ENCODE measurements at regions not wholly inside any gene's neighbourhood (a gene's known extent, or its start where the extent isn't known, plus 50 kb on each side); places are given as distances from the start of the nearest gene placed in this dataset.

GRCh38 chr3:115503394-115503793 is 119.9 kb upstream of the GAP43 start:
- Mint-ChIP-seq H3K4me1 (ENCODE audit: low read depth, unreplicated experiment) (no peaks in the 10 kb centered on the region), H3K4me3 (ENCODE audit: unreplicated experiment) (no peak overlapping the region), H3K9me3 (ENCODE audit: unreplicated experiment) (no peaks in the 10 kb centered on the region), H3K27ac (ENCODE audit: unreplicated experiment) (no peak overlapping the region), H3K27me3 (ENCODE audit: insufficient read depth, unreplicated experiment) (no peaks in the 10 kb centered on the region), H3K36me3 (ENCODE audit: insufficient read depth, unreplicated experiment) (no peaks in the 10 kb centered on the region)
- intact Hi-C loops (cut with micrococcal nuclease; ENCODE audit: unreplicated experiment) = no loop called here
- BruUV-seq (replicated peaks) = no TSS peak
- ChIA-PET POLR2A (no interaction called here), CTCF (no interaction called here)
- no peak for TF ChIP-seq CTCF (IDR thresholded peaks at IDR 0.05; ENCODE audit: insufficient read depth in 1 of 2, low read depth in 1 of 2, low read length in 1 of 2, severe bottlenecking in 1 of 2, unreplicated experiment in 1 of 2)
- H3K36me3 ChIP-seq (ENCODE audit: control insufficient read depth, insufficient read depth, low read length) = no peaks in the 10 kb centered on the region
- no peaks in the 10 kb centered on the region for H3K27me3 ChIP-seq (replicated peaks; ENCODE audit: control insufficient read depth, insufficient read depth, low read length)
- H3K4me3 ChIP-seq (ENCODE audit: low read depth, low read length) = no peak overlapping the region
- no peaks in the 10 kb centered on the region for H3K9me3 ChIP-seq
- no peak for DNase-seq
- H3K4me1 ChIP-seq = no peaks in the 10 kb centered on the region

- CTCF ChIA-PET = no interaction called here
- no peaks in the 10 kb centered on the region for H3K36me3 Mint-ChIP-seq (ENCODE audit: insufficient read depth, unreplicated experiment)
- no peak for TF ChIP-seq CTCF (IDR thresholded peaks at IDR 0.05; ENCODE audit: insufficient read depth in 1 of 2, low read depth in 1 of 2, low read length in 1 of 2, severe bottlenecking in 1 of 2, unreplicated experiment in 1 of 2)
- intact Hi-C loops (cut with micrococcal nuclease; ENCODE audit: unreplicated experiment) = no loop called here
- H3K4me1 Mint-ChIP-seq (ENCODE audit: low read depth, unreplicated experiment) = no peaks in the 10 kb centered on the region
- no peaks in the 10 kb centered on the region for H3K36me3 ChIP-seq (ENCODE audit: control insufficient read depth, insufficient read depth, low read length)
- no peak for DNase-seq
- H3K4me3 ChIP-seq (ENCODE audit: low read depth, low read length) = no peak overlapping the region
- H3K27ac Mint-ChIP-seq (ENCODE audit: unreplicated experiment) = no peak overlapping the region
- H3K4me3 Mint-ChIP-seq (ENCODE audit: unreplicated experiment) = no peak overlapping the region
- no peaks in the 10 kb centered on the region for H3K9me3 Mint-ChIP-seq (ENCODE audit: unreplicated experiment)
- no peaks in the 10 kb centered on the region for H3K9me3 ChIP-seq
- POLR2A ChIA-PET = no interaction called here
- BruUV-seq (replicated peaks) = no TSS peak
- H3K4me1 ChIP-seq = no peaks in the 10 kb centered on the region
- peaks cover 17% of the 10 kb centered on the region for H3K27me3 Mint-ChIP-seq (ENCODE audit: insufficient read depth, unreplicated experiment)
- H3K27me3 ChIP-seq (replicated peaks; ENCODE audit: control insufficient read depth, insufficient read depth, low read length) = no peaks in the 10 kb centered on the region
Observed at GRCh38 chr3:115508562-115508961, 114.7 kb upstream of the GAP43 start.

GRCh38 chr3:115512565-115513415 is 110.5 kb upstream of the GAP43 start:
- peak overlapping the region; percentile 62 for H3K4me3 Mint-ChIP-seq (ENCODE audit: unreplicated experiment)
- Histone ChIP-seq H3K27me3 (replicated peaks; ENCODE audit: control insufficient read depth, insufficient read depth, low read length) (no peaks in the 10 kb centered on the region), H3K9me3 (no peaks in the 10 kb centered on the region), H3K4me1 (no peaks in the 10 kb centered on the region), H3K36me3 (ENCODE audit: control insufficient read depth, insufficient read depth, low read length) (no peaks in the 10 kb centered on the region), H3K4me3 (ENCODE audit: low read depth, low read length) (no peak overlapping the region)
- no peak for TF ChIP-seq CTCF (IDR thresholded peaks at IDR 0.05; ENCODE audit: insufficient read depth in 1 of 2, low read depth in 1 of 2, low read length in 1 of 2, severe bottlenecking in 1 of 2, unreplicated experiment in 1 of 2)
- peaks cover 25% of the 10 kb centered on the region for H3K27me3 Mint-ChIP-seq (ENCODE audit: insufficient read depth, unreplicated experiment)
- H3K4me1 Mint-ChIP-seq (ENCODE audit: low read depth, unreplicated experiment) = no peaks in the 10 kb centered on the region
- CTCF ChIA-PET = no interaction called here
- DNase-seq = no peak
- H3K27ac Mint-ChIP-seq (ENCODE audit: unreplicated experiment) = no peak overlapping the region
- BruUV-seq (replicated peaks) = no TSS peak
- POLR2A ChIA-PET = no interaction called here
- intact Hi-C loops (cut with micrococcal nuclease; ENCODE audit: unreplicated experiment) = no loop called here
- no peaks in the 10 kb centered on the region for H3K36me3 Mint-ChIP-seq (ENCODE audit: insufficient read depth, unreplicated experiment)
- no peaks in the 10 kb centered on the region for H3K9me3 Mint-ChIP-seq (ENCODE audit: unreplicated experiment)
